GM18907 (cell line): ENCODE measurements at regions not wholly inside any gene's neighbourhood (a gene's known extent, or its start where the extent isn't known, plus 50 kb on each side); places are given as distances from the start of the nearest gene placed in this dataset.

Source experiments
- ATAC-seq: cut with Tn5 transposase; IDR thresholded peaks from one replicate; pipeline ENCODE4 v1.9.1; 2021; ENCODE audit warnings: mild to moderate bottlenecking, moderate library complexity; ENCODE audit not compliant: unreplicated experiment

DNA sequence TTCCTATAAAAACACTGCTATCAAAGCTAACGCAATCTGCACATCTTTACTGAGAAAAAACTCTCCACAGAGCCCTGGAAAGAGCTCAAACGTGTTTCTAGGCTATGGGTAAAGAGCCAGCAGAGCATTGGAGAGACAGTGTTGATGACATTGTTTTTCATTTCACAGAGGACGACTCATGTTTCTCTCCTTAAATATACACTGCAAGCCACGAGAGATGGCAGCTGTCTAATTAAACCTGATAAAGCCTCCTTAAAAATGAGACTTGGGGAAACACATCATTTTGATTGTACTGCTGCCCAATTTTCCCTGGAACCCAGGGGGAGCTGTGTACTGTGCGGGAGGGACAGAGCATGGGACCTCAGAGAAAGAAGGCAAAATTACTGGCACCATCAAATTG is 294.3 kb upstream of the SETBP1 start:
- no peak for ATAC-seq

DNA sequence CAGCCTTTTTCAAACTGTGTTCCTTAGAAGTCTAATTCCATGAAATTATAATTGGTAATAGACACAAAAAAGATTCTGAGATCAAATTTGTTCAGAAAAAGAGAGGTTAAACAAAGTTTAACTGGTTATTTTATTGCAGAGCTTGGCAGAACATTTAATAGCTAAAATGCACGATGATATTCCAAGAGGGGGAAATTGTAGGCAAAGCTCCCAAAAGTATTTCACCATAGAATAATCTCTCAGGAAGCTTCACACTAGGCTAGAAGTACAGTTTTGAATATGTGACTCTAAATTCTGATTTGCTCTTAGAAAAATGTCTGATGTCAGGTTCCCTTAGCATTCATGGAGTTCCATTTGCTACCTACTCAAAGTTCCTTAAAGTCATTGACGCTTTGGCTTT is 292.4 kb upstream of the SETBP1 start:
- no peak for ATAC-seq

DNA sequence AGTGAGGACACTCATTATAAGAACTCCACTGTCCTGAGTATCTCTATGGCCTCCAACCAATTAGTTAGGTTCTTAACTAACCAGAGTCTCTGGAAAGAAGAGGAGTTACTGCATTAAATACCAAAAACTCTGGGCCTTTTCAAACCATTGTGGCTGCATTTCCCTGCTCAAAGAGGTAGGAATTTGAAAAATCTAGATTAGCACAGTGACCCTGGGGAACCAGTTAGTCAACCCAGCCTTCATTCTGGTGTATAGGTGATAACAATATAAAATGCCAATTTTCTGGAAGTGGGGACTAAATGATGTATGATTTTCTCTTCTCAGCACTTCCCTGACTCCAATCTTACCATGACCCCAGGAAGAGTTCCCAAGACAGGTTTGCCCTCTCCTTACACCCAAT is 287.8 kb upstream of the SETBP1 start:
- ATAC-seq: no peak

DNA sequence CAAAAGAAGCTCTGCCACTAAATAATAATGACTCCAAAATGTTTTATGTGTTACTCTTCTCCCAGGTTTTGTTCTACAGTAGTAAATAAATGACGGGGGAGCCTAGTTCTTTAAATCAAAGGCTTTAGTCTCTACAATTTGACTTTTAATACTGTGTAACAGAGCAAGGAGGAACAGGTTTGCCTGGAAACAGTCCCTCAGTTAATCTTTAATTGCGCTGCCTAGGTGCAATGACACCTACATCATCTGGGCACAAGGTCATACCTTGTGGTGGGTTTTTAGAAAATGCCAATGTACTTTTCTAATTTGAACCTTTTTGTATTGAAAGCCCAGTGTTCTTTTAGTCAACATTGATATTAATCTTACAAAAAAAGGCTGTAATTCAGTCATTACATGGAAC is 287.3 kb upstream of the SETBP1 start:
- ATAC-seq: no peak

GRCh38 chr18:44396550-44396949 is 284.1 kb upstream of the SETBP1 start:
- ATAC-seq: no peak

DNA sequence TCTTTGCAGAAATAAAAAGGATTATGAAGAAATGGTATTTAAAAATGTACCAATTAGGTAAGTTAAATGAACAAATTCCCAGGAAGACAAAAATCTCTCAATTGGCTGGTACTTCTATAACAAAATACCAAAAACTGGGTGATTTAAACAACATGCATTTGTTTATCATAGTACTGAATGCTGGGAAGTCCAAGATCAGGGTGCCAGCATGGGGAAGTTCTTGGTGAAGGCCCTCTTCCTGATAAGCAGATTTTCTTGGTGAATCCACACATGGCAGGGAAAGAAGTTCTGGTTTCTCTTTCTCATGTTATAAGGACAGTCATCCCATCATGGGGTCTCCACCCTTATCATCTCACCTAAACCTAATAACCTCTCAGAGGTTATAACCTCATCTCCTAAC is 271.6 kb upstream of the SETBP1 start:
- no peak for ATAC-seq

DNA sequence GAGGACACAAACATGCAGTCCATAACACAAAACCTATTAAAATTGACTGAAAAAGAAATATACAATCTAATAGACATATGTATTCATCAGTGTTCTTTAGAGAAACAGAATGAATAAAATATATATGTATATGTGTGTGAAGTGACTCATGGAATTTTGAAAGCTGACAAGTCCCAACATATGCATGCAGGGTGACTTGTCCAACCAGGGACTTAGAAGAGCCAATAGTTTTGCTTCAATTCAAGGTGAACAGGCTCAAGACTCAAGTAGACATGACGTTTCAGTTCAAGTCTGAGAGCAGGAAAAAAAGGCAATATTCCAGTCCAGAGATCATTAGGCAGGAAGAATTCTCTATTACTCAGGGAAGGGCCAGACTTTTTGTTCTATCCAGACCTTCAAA is 271.2 kb upstream of the SETBP1 start:
- no peak for ATAC-seq

DNA sequence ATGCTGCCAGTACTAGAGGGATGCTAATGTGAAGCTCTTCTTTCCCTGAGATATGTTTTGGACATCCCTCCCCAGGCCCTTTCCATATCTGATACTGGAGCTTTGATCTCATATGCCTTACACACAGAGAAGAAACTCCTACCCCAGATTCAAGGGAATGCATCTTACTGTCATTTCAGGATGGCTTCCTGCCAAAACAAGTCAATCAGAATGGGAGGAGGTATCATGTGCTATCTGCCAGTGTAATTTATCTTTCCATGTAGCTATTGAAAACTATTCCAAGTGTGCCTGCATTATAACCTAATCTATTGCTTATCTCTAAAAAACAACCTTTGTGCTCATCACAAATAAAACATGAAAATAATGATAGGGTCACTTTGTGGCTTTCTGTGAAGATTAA is 269.9 kb upstream of the SETBP1 start:
- no peak for ATAC-seq

- ATAC-seq: no peak
These were observed 269.3 kb upstream of the SETBP1 start for GRCh38 chr18:44411262-44411905.

GRCh38 chr18:44411976-44412375 is 268.7 kb upstream of the SETBP1 start:
- no peak for ATAC-seq

- ATAC-seq: no peak
These were observed 256.7 kb upstream of the SETBP1 start for GRCh38 chr18:44423814-44424644.

DNA sequence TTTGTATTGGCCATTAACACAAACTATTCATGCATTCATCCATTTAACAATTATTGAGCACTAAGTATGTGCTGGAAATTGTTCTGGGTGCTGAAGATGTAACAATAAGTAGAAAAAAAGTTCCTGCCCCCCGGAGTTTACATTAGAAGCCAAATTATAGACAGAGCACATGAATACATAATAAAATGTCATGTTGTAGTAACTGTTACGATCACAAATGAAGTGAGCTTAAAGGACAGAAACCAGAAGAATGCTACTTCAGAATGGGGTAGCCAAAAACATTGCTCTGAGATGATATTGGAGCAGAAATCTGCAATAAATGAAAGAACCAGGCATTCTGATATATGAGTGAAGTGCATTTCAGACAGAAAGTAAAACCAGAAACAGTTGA is 256.0 kb upstream of the SETBP1 start:
- ATAC-seq: no peak

DNA sequence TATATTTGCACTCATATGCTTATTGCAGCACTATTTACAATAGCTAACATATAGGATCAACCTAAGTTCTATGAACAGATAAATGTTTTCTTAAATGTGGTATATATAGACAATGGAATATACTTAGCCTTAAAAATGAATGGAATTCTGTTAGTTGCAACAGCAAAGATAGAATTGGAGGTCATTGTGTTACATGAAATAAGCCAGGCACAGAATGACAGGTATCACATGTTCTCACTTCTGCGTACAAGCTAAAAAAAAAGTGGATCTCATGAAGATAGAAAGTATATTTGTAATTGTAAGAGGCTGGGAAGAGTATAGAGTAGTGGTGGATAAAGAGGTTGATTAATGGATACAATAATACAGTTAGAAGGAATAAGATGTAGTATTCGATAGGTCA is 255.5 kb upstream of the SETBP1 start:
- no peak for ATAC-seq

- ATAC-seq: no peak
These were observed 243.1 kb upstream of the SETBP1 start for GRCh38 chr18:44437603-44438002.

DNA sequence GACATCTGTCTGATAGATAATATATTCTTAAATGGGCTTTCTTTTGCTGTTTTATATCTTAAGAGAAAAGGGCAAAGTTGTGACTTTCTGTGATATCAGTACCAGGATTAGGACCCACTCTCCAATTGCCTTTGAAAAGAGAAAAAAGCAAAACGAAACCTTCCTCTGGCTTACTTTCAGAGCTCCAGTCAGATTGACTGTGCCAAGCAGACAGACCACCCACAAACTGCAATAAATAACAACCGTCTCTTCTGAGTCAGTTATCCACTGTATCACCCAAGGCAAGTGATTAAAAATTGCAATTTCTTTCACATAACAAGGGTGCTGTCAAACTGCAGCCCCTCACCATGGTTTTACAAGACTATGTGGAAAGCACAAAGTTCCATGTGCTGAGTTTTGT is 230.5 kb upstream of the SETBP1 start:
- ATAC-seq: no peak

GRCh38 chr18:44452346-44452745 is 228.3 kb upstream of the SETBP1 start:
- no peak for ATAC-seq

DNA sequence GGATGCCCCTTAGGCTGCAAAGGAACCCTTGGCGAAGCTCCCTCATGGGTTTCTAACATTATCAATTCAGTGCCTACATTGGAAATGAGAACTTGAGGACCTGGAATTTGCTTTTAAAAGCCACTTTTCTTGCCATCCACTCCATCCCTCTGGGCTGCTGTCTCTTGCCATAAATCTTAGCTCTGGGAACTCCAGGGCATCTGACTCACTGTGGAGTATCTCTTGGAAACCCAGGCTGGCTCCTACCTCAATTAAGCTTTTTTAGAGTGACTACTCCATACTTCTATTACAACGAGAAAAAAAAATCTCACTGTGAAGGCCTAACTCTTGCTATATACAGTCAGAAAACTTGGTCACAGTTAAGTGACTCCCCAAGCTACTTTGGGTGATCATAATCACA is 227.2 kb upstream of the SETBP1 start:
- no peak for ATAC-seq

DNA sequence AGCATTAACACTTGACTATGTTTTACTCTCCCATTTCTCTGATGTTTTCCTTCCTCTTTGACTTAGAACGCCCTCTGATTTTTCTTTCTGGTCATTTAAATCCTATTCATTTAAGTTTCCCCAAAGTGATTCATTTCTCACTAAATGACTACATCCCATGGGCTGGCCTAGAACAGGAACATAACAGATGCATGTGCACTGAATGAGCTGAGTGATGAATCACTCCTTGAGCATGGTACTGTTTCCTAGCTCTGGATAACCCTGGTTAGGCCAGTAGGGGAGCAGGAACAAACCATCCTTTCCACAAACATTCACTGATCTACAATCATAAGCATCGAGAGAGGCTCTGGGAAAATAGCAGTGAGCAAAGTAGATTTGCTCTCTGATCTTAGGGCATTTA is 221.9 kb upstream of the SETBP1 start:
- no peak for ATAC-seq

- no peak for ATAC-seq
These were observed 216.1 kb upstream of the SETBP1 start for GRCh38 chr18:44464398-44465180.

DNA sequence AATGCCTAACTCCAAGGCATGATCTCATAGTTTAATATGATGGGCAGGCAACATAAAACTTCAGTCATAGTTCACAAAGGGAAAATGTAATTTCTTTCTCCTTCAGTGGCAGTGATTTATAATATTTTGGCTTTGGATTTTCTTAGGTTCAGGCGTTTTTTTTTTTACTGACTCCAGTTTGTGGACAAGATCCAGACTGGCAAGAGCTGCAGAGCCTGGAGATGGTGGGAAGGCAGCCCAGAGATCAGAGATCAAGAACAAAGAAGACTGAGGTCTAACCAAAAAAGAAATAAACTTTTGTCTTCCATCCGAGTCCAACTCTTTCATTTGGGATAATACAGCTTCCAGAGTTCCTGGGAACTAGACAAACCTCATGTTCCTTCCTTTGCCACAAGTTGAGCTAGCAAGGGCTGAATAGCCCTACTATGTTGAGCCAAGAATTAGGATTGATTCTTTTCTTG is 215.3 kb upstream of the SETBP1 start:
- ATAC-seq: no peak

DNA sequence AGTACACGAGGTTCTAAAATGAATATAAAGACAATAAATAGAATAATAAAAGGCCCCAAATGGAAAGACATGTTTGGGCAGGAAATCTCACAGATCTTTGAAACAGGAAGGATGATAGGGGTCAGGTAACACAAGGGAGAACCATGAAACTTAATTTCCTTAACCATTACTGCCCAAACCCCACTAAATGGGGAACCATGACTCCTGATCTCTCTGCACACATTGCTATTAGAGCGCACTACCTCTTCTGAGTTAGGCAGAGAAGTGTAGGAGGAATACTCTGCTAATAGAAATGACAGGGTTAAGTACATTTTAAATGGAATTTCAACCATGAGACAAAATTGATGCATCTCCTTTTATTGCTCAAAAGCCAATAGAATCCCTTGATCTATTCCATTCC is 213.7 kb upstream of the SETBP1 start:
- ATAC-seq: no peak

GRCh38 chr18:44467718-44468117 is 213.0 kb upstream of the SETBP1 start:
- no peak for ATAC-seq
